Heart left ventricle (tissue), 13 donors: ENCODE measurements at regions not wholly inside any gene's neighbourhood (a gene's known extent, or its start where the extent isn't known, plus 50 kb on each side); places are given as distances from the start of the nearest gene placed in this dataset.

Experiments
- POLR2A ChIP-seq, 2 donors: fragments of 450-650 bp; IDR thresholded peaks; one replicate each; pipeline ENCODE4 v1.6.1; 2017; ENCODE audit warnings: antibody characterized with exemption in 2 of 2, mild to moderate bottlenecking in 2 of 2, moderate library complexity in 2 of 2
- TF ChIP-seq, protein P1 (sequence below), 12 donors: fragments of 200-600 bp; sonication (generic) in 4 of 12; IDR thresholded peaks; one replicate each; pipeline versions ENCODE4 v1.5.0 to v1.8.0; 2018 to 2022; ENCODE audit warnings: antibody characterized with exemption in 12 of 12, mild to moderate bottlenecking in 5 of 12
- donor health status: ischemic (EF 13 %, LVEDD 7.1; RV severe dilation, severe dysfunction).
- donor health status: DM: no; HTN: yes; CAD: no.
- donor health status: DM: no; HTN: no; CAD: no.
- donor health status: ischemic (EF 25% LVEDD 6.9; RV normal size, moderate dysfunction).
- donor health status: ischemic (EF 25% LVEDD 5.7; RV mildly dilated, moderate dysfunction).
- donor health status: ischemic (EF 35%, LVEDD 5.7; RV mildly dilated, moderate dysfunction).
- donor health status: nonischemic (EF 11% LVEDD 7.7; RV severe dilation, severe dysfunction).
- donor health status: DM: yes; HTN: yes; CAD: no.
- donor health status: PGD.
- donor health status: ischemic (EF 29% LVEDD 5.4; RV normal size, mild dysfunction).
- donor health status: nonischemic (EF 23%, LVEDD 6.1; RV moderate dilation, normal function).

DNA sequence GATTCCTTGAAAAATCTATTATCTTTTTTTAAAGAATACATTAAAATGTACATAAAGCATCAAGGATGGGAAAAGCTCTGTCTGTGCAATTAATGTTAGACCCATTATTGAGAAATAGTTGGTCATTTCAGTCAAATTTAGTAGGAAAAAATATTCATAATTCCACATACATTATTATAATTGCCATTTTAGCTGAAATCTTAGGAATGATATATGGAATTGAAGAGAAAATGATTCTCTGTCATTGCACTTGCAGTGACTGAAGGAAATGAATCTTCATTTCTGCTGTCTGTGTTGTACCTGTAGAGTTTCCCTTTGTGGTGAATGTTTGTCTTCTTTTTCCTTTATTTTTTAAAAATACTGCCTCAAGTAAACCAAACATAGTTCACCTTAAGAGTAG, 473.9 kb downstream of the C3orf38 start:
- TF ChIP-seq POLR2A (IDR thresholded peaks at IDR 0.05): no peak
- TF ChIP-seq, protein P1, sequence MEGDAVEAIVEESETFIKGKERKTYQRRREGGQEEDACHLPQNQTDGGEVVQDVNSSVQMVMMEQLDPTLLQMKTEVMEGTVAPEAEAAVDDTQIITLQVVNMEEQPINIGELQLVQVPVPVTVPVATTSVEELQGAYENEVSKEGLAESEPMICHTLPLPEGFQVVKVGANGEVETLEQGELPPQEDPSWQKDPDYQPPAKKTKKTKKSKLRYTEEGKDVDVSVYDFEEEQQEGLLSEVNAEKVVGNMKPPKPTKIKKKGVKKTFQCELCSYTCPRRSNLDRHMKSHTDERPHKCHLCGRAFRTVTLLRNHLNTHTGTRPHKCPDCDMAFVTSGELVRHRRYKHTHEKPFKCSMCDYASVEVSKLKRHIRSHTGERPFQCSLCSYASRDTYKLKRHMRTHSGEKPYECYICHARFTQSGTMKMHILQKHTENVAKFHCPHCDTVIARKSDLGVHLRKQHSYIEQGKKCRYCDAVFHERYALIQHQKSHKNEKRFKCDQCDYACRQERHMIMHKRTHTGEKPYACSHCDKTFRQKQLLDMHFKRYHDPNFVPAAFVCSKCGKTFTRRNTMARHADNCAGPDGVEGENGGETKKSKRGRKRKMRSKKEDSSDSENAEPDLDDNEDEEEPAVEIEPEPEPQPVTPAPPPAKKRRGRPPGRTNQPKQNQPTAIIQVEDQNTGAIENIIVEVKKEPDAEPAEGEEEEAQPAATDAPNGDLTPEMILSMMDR (IDR thresholded peaks at IDR 0.05): no peak
